CMK (cell line): ENCODE measurements at regions not wholly inside any gene's neighbourhood (a gene's known extent, or its start where the extent isn't known, plus 50 kb on each side); places are given as distances from the start of the nearest gene placed in this dataset.
"Not testable (repeated sequence)": the region's sequence is repeated elsewhere in the genome, so short reads cannot be mapped to it uniquely, and the experiment has no call there.

Source experiments
- DNase-seq: peaks from one replicate; pipeline ENCODE4 v3.0.0-alpha.2; 2010; ENCODE audit warnings: low read depth

- DNase-seq = no peak
Observed at GRCh38 chr11:134978388-134979088, 566.5 kb upstream of the B3GAT1 start.

GRCh38 chr11:134976551-134976950, 564.5 kb upstream of the B3GAT1 start:
- DNase-seq = no peak

- DNase-seq = no peak
Observed at GRCh38 chr11:134975866-134976376, 563.9 kb upstream of the B3GAT1 start.

GRCh38 chr11:134973801-134974200, 561.8 kb upstream of the B3GAT1 start:
- DNase-seq = no peak

GRCh38 chr11:134971381-134971780, 559.3 kb upstream of the B3GAT1 start:
- no peak for DNase-seq

GRCh38 chr11:134967746-134968145, 555.7 kb upstream of the B3GAT1 start:
- DNase-seq = no peak

GRCh38 chr11:134961386-134961785, 549.3 kb upstream of the B3GAT1 start:
- not testable (repeated sequence) for DNase-seq

GRCh38 chr11:134958870-134959269, 546.8 kb upstream of the B3GAT1 start:
- no peak for DNase-seq

- no peak for DNase-seq
Observed at GRCh38 chr11:134958336-134958640, 546.2 kb upstream of the B3GAT1 start.

GRCh38 chr11:134957540-134958335, 545.7 kb upstream of the B3GAT1 start:
- no peak for DNase-seq

- DNase-seq = no peak
Observed at GRCh38 chr11:134956450-134957210, 544.6 kb upstream of the B3GAT1 start.

- not testable (repeated sequence) for DNase-seq
Observed at GRCh38 chr11:134955970-134956369, 543.9 kb upstream of the B3GAT1 start.

GRCh38 chr11:134955281-134955680, 543.2 kb upstream of the B3GAT1 start:
- no peak for DNase-seq

- DNase-seq = not testable (repeated sequence)
Observed at GRCh38 chr11:134954456-134954855, 542.4 kb upstream of the B3GAT1 start.

- not testable (repeated sequence) for DNase-seq
Observed at GRCh38 chr11:134953417-134953970, 541.5 kb upstream of the B3GAT1 start.

- DNase-seq = no peak
Observed at GRCh38 chr11:134951305-134951700, 539.3 kb upstream of the B3GAT1 start.

GRCh38 chr11:134950692-134951304, 538.8 kb upstream of the B3GAT1 start:
- DNase-seq = no peak

GRCh38 chr11:134949121-134950090, 537.4 kb upstream of the B3GAT1 start:
- DNase-seq = no peak

GRCh38 chr11:134947556-134947955, 535.5 kb upstream of the B3GAT1 start:
- DNase-seq = no peak

GRCh38 chr11:134945993-134946392, 534.0 kb upstream of the B3GAT1 start:
- DNase-seq = no peak

- DNase-seq = no peak
Observed at GRCh38 chr11:134944986-134945385, 532.9 kb upstream of the B3GAT1 start.
